ENCODE measurements at regions not wholly inside any gene's neighbourhood (a gene's known extent, or its start where the extent isn't known, plus 50 kb on each side); places are given as distances from the start of the nearest gene placed in this dataset.

DNA sequence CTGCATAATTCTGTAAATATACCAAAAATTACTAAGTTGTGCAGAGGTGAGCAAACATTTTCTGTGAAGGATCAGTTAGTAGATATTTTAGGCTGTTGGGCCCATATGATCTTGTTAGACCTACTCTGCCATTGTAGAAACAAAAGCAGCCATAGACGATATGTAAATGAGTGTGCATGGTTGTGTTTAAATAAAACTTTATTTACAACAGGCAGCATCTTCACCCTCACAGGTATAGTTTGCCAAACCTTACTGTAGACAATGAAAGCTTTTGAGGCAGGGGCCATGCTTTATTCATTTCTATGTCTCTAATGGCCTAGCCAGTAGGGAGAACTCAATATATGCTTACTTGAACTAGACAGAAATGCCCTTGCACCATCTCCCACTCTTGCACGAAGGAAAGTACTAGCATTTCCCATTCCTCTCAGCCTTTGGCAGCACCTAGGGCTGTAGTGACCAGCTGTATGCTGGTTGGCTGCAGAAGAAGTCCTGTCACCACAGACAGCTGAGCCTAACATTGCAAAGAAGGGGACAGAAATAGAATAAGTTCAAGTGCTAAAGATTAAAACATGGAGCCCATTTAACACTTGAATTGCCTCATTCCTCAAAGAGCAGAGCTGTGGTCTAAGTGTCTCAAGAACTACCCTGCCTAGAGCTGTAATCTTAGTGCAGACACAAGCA is 305.1 kb upstream of the MGAT5 start:
- no peaks in the 10 kb centered on the region for H3K4me1 ChIP-seq
- H3K27me3 ChIP-seq = no peaks in the 10 kb centered on the region
- ATAC-seq (no peak), DNase-seq (no peak)
- no peak overlapping the region for H3K27ac ChIP-seq
- WGBS (ENCODE audit: insufficient coverage, low coverage, low lambda C conversion rate, missing lambda C conversion rate) = 22% methylated on average over 2 of the region's 2 CpGs
- H3K9me3 ChIP-seq = no peaks in the 10 kb centered on the region
- intact Hi-C loops (cut with DNase I) = no loop called here
- H3K4me3 ChIP-seq = no peak overlapping the region
- H3K36me3 ChIP-seq = no peaks in the 10 kb centered on the region
- TF ChIP-seq POLR2A (IDR thresholded peaks at IDR 0.05) (no peak), CTCF (IDR thresholded peaks at IDR 0.05) (no peak)

- intact Hi-C loops (cut with DNase I) = no loop called here
- Histone ChIP-seq H3K9me3 (no peaks in the 10 kb centered on the region), H3K4me3 (no peak overlapping the region), H3K36me3 (no peaks in the 10 kb centered on the region), H3K27ac (no peak overlapping the region), H3K27me3 (no peaks in the 10 kb centered on the region), H3K4me1 (no peaks in the 10 kb centered on the region)
- TF ChIP-seq POLR2A (IDR thresholded peaks at IDR 0.05) = no peak
- no peak for TF ChIP-seq CTCF (IDR thresholded peaks at IDR 0.05)
- WGBS (ENCODE audit: insufficient coverage, low coverage, low lambda C conversion rate, missing lambda C conversion rate) = 56% methylated on average over 3 of the region's 3 CpGs
- ATAC-seq (no peak), DNase-seq (no peak)
These were observed 304.3 kb upstream of the MGAT5 start for GRCh38 chr2:133949595-133949994.

GRCh38 chr2:133951209-133951608 is 302.7 kb upstream of the MGAT5 start:
- no peaks in the 10 kb centered on the region for H3K9me3 ChIP-seq
- intact Hi-C loops (cut with DNase I) = no loop called here
- H3K27ac ChIP-seq = no peak overlapping the region
- WGBS (ENCODE audit: insufficient coverage, low coverage, low lambda C conversion rate, missing lambda C conversion rate) = no CpG with 5 or more reads among the region's 1 CpG
- DNase-seq (no peak), ATAC-seq (no peak)
- no peak for TF ChIP-seq POLR2A (IDR thresholded peaks at IDR 0.05)
- TF ChIP-seq CTCF (IDR thresholded peaks at IDR 0.05) = no peak
- no peaks in the 10 kb centered on the region for H3K27me3 ChIP-seq
- no peaks in the 10 kb centered on the region for H3K36me3 ChIP-seq
- H3K4me3 ChIP-seq = no peak overlapping the region
- no peaks in the 10 kb centered on the region for H3K4me1 ChIP-seq

DNA sequence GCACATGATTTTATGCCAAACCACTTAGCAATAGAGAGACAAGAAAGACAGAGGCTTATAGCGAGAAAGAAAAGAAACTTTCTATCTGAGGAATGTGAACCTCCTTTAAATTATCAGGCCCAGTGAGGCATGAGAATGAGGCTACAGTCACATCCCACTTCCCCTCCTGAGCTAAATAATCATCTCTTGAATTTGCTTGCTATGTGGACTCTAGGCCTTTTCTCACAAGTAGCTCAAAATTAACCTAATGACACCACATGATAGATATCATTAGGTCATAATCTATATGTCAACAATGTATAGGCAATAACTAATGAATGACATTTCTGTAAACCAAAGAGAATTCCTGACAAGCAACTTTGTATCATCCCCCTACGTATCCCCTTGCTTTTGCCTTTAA is 301.5 kb upstream of the MGAT5 start:
- WGBS (ENCODE audit: insufficient coverage, low coverage, low lambda C conversion rate, missing lambda C conversion rate) = 57% methylated on average over 2 of the region's 2 CpGs

More for the DNA sequence above, 301.5 kb upstream of the MGAT5 start:
- DNase-seq = no peak
- Histone ChIP-seq H3K9me3 (no peaks in the 10 kb centered on the region), H3K27me3 (no peaks in the 10 kb centered on the region), H3K27ac (no peak overlapping the region), H3K4me1 (no peaks in the 10 kb centered on the region), H3K36me3 (no peaks in the 10 kb centered on the region), H3K4me3 (no peak overlapping the region)
- TF ChIP-seq CTCF (IDR thresholded peaks at IDR 0.05) = no peak
- no peak for TF ChIP-seq POLR2A (IDR thresholded peaks at IDR 0.05)
- ATAC-seq = no peak
- intact Hi-C loops (cut with DNase I) = no loop called here

Data from right lobe of liver (tissue), 6 donors.